Pancreas (tissue), 10 donors: ENCODE measurements at regions not wholly inside any gene's neighbourhood (a gene's known extent, or its start where the extent isn't known, plus 50 kb on each side); places are given as distances from the start of the nearest gene placed in this dataset.

ENCODE experiments used
- ATAC-seq, 4 donors: fragments of 200-7000 bp; cut with Tn5 transposase; one replicate each; pipeline versions ENCODE4 v1.8.0 to v1.9.1; 2020; ENCODE audit warnings: mild to moderate bottlenecking in 4 of 4, moderate library complexity in 4 of 4
- DNase-seq, 6 donors: peaks; one replicate each; pipeline ENCODE4 v3.0.0-alpha.2; 2020
- FAIRE-seq: peaks from 2 replicates; lab custom pipeline; 2012; peaks lifted over from hg19 to GRCh38; lab: Jason Lieb, UNC
- H3K27ac ChIP-seq, 4 donors: fragments of 200-600 bp; sonication (generic); 1 replicate in 3 of 4; 2 replicates in 1 of 4; pipeline versions ENCODE4 v1.5.0 to v1.8.0; 2020
- H3K27me3 ChIP-seq, 4 donors: fragments of 200-600 bp; one replicate each; pipeline ENCODE4 v1.8.0; 2021
- H3K36me3 ChIP-seq, 3 donors: fragments of 200-600 bp; sonication (generic) in 1 of 3; one replicate each; pipeline versions ENCODE4 v1.5.0 to v1.8.0; 2020 to 2021
- H3K4me1 ChIP-seq, 3 donors: fragments of 200-600 bp; one replicate each; pipeline ENCODE4 v1.8.0; 2021
- H3K4me3 ChIP-seq, 4 donors: fragments of 200-600 bp; sonication (generic) in 2 of 4; one replicate each; pipeline versions ENCODE4 v1.5.0 to v1.8.0; 2020 to 2021
- H3K9me3 ChIP-seq, 4 donors: fragments of 200-600 bp; one replicate each; pipeline ENCODE4 v1.8.0; 2021
- WGBS, 2 donors: extraction: QIAGEN DNeasy Blood & Tissue Kit; methylation state at CpG; one replicate each; pipeline ENCODE4 v1.1.7; 2013; 5-methylcytosine and 5-hydroxymethylcytosine counted together
- intact Hi-C, 3 donors: fragments of 100-400 bp; cut with DNase I; formaldehyde crosslinking; loops; one replicate each; pipeline versions ENCODE4 v1.11.1 to v1.14.2; 2022
- TF ChIP-seq, protein P1 (sequence below), 4 donors: fragments of 200-600 bp; sonication (generic) in 3 of 4; IDR thresholded peaks; one replicate each; pipeline versions ENCODE4 v1.5.0 to v1.8.0; 2021; ENCODE audit warnings: antibody characterized with exemption in 4 of 4
- donor health status: healthy with polysubstance abuse.
- donor health status: DM: no; HTN: no; CAD: no; lungs with moderate emphysema.
- donor health status: DM: no; HTN: no; CAD: no.
- donor health status: control.
- donor health status: control.
- donor health status: Bipolar disorder and iron deficiency.
- donor health status: DM: yes; HTN: yes; CAD: no.
- donor health status: DM: no; HTN: no; CAD: no.
- donor health status: DM: no; HTN: no; CAD: no.
- donor health status: DM: yes; HTN: yes; CAD: no.

DNA sequence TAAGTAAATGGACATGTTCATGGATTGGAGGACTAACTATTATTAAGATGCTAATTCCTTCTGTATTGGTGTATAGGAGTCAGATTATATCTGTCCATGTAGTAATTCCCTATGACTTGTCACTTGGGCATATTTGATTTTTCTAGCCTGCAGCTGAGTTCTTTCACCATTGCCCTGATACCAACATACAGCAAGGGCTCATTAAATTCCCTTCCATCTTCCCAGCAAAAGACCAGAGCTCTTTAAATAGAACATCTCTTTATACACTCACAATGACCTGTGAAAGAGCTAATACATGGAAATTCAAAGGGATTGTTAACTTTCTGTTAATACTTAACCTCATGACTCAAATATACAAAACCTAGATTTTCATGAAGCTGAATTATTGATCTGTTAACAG lies 492.3 kb upstream of the VRK2 start:
- ATAC-seq (no peak), FAIRE-seq (no peak), DNase-seq (no peak)
- Histone ChIP-seq H3K4me3 (no peak overlapping the region), H3K4me1 (no peaks in the 10 kb centered on the region), H3K27ac (no peak overlapping the region), H3K36me3 (no peaks in the 10 kb centered on the region), H3K27me3 (no peaks in the 10 kb centered on the region), H3K9me3 (no peaks in the 10 kb centered on the region)
- TF ChIP-seq, protein P1, sequence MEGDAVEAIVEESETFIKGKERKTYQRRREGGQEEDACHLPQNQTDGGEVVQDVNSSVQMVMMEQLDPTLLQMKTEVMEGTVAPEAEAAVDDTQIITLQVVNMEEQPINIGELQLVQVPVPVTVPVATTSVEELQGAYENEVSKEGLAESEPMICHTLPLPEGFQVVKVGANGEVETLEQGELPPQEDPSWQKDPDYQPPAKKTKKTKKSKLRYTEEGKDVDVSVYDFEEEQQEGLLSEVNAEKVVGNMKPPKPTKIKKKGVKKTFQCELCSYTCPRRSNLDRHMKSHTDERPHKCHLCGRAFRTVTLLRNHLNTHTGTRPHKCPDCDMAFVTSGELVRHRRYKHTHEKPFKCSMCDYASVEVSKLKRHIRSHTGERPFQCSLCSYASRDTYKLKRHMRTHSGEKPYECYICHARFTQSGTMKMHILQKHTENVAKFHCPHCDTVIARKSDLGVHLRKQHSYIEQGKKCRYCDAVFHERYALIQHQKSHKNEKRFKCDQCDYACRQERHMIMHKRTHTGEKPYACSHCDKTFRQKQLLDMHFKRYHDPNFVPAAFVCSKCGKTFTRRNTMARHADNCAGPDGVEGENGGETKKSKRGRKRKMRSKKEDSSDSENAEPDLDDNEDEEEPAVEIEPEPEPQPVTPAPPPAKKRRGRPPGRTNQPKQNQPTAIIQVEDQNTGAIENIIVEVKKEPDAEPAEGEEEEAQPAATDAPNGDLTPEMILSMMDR (IDR thresholded peaks at IDR 0.05): no peak
- intact Hi-C loops: no loop called here

DNA sequence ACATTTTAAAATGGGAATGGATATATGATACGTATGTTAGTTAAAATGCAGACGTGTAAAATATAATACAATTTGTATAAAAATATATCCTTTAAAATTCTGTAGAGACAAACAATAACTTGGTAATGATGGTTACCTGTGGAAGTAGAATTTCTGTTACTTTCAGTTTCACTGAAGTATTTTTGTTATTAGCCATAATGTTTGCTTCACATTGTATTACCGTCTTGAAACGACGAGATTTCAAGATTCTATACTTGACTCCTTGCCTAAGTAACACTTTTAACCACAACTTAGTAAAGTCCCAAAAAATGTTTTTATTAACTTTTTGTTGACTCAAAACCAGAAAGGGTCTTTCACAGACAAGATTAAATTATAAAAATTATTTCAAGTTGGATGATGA lies 488.3 kb upstream of the VRK2 start:
- TF ChIP-seq, protein P1 (IDR thresholded peaks at IDR 0.05): no peak
- Histone ChIP-seq H3K27me3 (no peaks in the 10 kb centered on the region), H3K9me3 (no peaks in the 10 kb centered on the region), H3K4me1 (no peaks in the 10 kb centered on the region), H3K27ac (no peak overlapping the region), H3K36me3 (no peaks in the 10 kb centered on the region), H3K4me3 (no peak overlapping the region)
- no peak for ATAC-seq
- no peak for FAIRE-seq
- 76 to 87% methylated on average over 5 of the region's 5 CpGs for WGBS, 2 donors
- intact Hi-C loops: no loop called here
- no peak for DNase-seq

DNA sequence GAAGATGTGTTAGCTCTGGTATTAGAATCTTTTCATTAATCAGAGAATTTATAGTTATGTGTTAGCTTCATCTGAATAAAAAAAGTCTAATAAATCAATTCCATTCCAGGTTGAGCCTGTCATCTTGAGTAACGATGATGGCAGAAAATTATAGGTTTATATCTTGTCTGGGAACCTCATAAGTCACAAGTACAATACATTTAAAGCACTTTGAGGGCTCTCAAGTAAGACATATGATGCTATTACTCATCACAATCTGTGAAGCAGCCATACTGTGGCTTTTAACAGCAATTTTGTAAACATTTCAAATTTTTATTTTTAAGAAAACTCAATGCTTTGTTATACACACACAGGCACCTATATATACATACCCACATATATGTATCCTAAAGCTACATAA lies 484.1 kb upstream of the VRK2 start:
- Histone ChIP-seq H3K27me3 (no peaks in the 10 kb centered on the region), H3K4me3 (no peak overlapping the region), H3K36me3 (no peaks in the 10 kb centered on the region), H3K27ac (no peak overlapping the region), H3K9me3 (no peaks in the 10 kb centered on the region), H3K4me1 (no peaks in the 10 kb centered on the region)
- WGBS, 2 donors: 53 to 54% methylated on average over 1 of the region's 1 CpG
- ATAC-seq (no peak), DNase-seq (no peak), FAIRE-seq (no peak)
- intact Hi-C loops: no loop called here
- TF ChIP-seq, protein P1 (IDR thresholded peaks at IDR 0.05): no peak

DNA sequence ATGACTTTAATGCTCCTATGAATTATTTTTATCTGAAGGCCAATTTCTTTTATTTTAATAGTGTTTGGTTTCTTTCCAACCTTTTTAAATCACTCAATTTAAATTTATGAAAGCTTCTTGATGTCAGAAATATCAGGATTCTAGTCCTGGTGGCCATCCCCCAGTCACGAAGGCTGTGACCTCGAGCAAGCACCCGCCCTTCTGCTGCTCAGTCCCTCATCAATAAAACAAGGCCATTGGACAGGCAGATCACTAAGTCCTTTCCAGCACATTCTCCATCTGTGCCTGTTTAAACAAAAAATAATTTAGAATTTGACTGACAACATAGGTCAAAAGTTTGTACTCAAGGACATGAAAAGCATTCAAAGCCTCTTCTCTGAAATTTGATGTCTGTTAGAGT lies 483.6 kb upstream of the VRK2 start:
- no peak overlapping the region for H3K4me3 ChIP-seq
- H3K27ac ChIP-seq: no peak overlapping the region
- no peaks in the 10 kb centered on the region for H3K9me3 ChIP-seq
- H3K36me3 ChIP-seq: no peaks in the 10 kb centered on the region
- intact Hi-C loops: no loop called here
- TF ChIP-seq, protein P1 (IDR thresholded peaks at IDR 0.05): no peak
- 50 to 53% methylated on average over 3 of the region's 3 CpGs for WGBS, 2 donors
- H3K4me1 ChIP-seq: no peaks in the 10 kb centered on the region
- FAIRE-seq: no peak
- no peaks in the 10 kb centered on the region for H3K27me3 ChIP-seq
- DNase-seq: no peak
- ATAC-seq: no peak

DNA sequence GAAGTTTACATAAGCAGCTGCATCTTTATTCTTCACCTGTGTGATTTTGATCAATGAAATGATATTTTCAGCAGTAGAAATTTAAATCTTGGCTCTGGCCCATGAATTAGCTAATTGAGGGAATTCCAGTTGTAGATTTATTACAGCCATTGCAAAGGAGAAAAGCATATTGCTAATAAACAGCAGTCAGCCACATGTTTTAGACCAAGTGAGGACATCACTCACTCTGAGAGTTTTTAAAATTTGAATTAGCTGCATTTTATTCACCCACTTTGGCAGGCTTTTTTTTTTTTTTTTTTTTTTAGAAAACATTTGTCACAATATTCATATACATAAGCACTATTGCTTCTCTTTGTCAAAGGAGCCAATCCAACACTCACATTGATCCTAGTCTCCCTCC lies 479.4 kb upstream of the VRK2 start:
- DNase-seq (no peak), FAIRE-seq (no peak), ATAC-seq (no peak)
- H3K4me3 ChIP-seq: no peak overlapping the region
- TF ChIP-seq, protein P1 (IDR thresholded peaks at IDR 0.05): no peak
- no peaks in the 10 kb centered on the region for H3K36me3 ChIP-seq
- no peaks in the 10 kb centered on the region for H3K27me3 ChIP-seq
- no peaks in the 10 kb centered on the region for H3K4me1 ChIP-seq
- H3K27ac ChIP-seq: no peak overlapping the region
- H3K9me3 ChIP-seq: no peaks in the 10 kb centered on the region
- intact Hi-C loops: no loop called here
